Left ventricle myocardium inferior (tissue), 1 donor: ENCODE measurements at regions not wholly inside any gene's neighbourhood (a gene's known extent, or its start where the extent isn't known, plus 50 kb on each side); places are given as distances from the start of the nearest gene placed in this dataset.
A peak's percentile ranks its signal among the peaks of the same experiment; 100 is the strongest.

Source experiments
- DNase-seq: peaks from one replicate; pipeline ENCODE4 v3.0.0-alpha.2; 2020
- H3K27ac ChIP-seq: fragments of 200-600 bp; replicated peaks from 2 replicates; pipeline ENCODE4 v1.8.0; 2021
- H3K27me3 ChIP-seq: fragments of 200-600 bp; 2 replicates; pipeline ENCODE4 v1.8.0; 2021; ENCODE audit warnings: low read depth
- H3K36me3 ChIP-seq: fragments of 200-600 bp; 2 replicates; pipeline ENCODE4 v1.8.0; 2021
- H3K4me1 ChIP-seq: fragments of 200-600 bp; 2 replicates; pipeline ENCODE4 v1.8.0; 2021
- H3K4me3 ChIP-seq: fragments of 200-600 bp; 2 replicates; pipeline ENCODE4 v1.8.0; 2021; ENCODE audit warnings: mild to moderate bottlenecking, moderate library complexity
- H3K9me3 ChIP-seq: fragments of 200-600 bp; replicated peaks from 2 replicates; pipeline ENCODE4 v1.8.0; 2021
- CTCF ChIP-seq: fragments of 200-600 bp; IDR thresholded peaks from 2 replicates; pipeline ENCODE4 v1.8.0; 2021; ENCODE audit warnings: antibody characterized with exemption, mild to moderate bottlenecking, borderline replicate concordance
- intact Hi-C: fragments of 100-400 bp; cut with micrococcal nuclease; formaldehyde crosslinking; loops from one replicate; pipeline ENCODE4 v1.11.0; 2022
- donor health status: DM: no; HTN: yes; CAD: no; lungs with severe emphysema.

- Histone ChIP-seq H3K9me3 (peaks cover 7% of the 10 kb centered on the region), H3K4me1 (peaks cover 17% of the 10 kb centered on the region), H3K36me3 (no peaks in the 10 kb centered on the region), H3K27ac (peak overlapping the region; percentile 59), H3K27me3 (no peaks in the 10 kb centered on the region), H3K4me3 (peak overlapping the region; percentile 26)
- intact Hi-C loops, result no loop called here
- DNase-seq, result no peak
- TF ChIP-seq CTCF, result no peak
Observed at GRCh38 chr1:171421413-171422020, 63.8 kb upstream of the PRRC2C start.

- H3K36me3 ChIP-seq, result no peaks in the 10 kb centered on the region
- no peak overlapping the region for H3K4me3 ChIP-seq
- intact Hi-C loops, result no loop called here
- no peaks in the 10 kb centered on the region for H3K27me3 ChIP-seq
- H3K9me3 ChIP-seq, result no peaks in the 10 kb centered on the region
- peak overlapping the region; percentile 59 for H3K27ac ChIP-seq
- H3K4me1 ChIP-seq, result peaks cover 18% of the 10 kb centered on the region
- no peak for TF ChIP-seq CTCF
- no peak for DNase-seq
Observed at GRCh38 chr1:171422511-171422910, 62.8 kb upstream of the PRRC2C start.

- no peak for TF ChIP-seq CTCF
- DNase-seq, result no peak
Observed at GRCh38 chr1:171424494-171424893, 60.8 kb upstream of the PRRC2C start.

GRCh38 chr1:171426645-171427044 lies 58.7 kb upstream of the PRRC2C start:
- Histone ChIP-seq H3K27ac (no peak overlapping the region), H3K9me3 (peaks cover 12% of the 10 kb centered on the region), H3K27me3 (no peaks in the 10 kb centered on the region), H3K4me3 (no peak overlapping the region), H3K36me3 (no peaks in the 10 kb centered on the region), H3K4me1 (peaks cover 21% of the 10 kb centered on the region)
- DNase-seq, result no peak
- intact Hi-C loops, result no loop called here
- TF ChIP-seq CTCF, result no peak

More at GRCh38 chr1:171424494-171424893, 60.8 kb upstream of the PRRC2C start:
- peaks cover 7% of the 10 kb centered on the region for H3K9me3 ChIP-seq
- intact Hi-C loops, result no loop called here
- H3K4me3 ChIP-seq, result no peak overlapping the region
- peaks cover 26% of the 10 kb centered on the region for H3K4me1 ChIP-seq
- H3K27ac ChIP-seq, result no peak overlapping the region
- no peaks in the 10 kb centered on the region for H3K27me3 ChIP-seq
- no peaks in the 10 kb centered on the region for H3K36me3 ChIP-seq

- Histone ChIP-seq H3K4me3 (no peak overlapping the region), H3K36me3 (no peaks in the 10 kb centered on the region), H3K27ac (peak overlapping the region; percentile 47), H3K4me1 (peaks cover 10% of the 10 kb centered on the region), H3K9me3 (peaks cover 12% of the 10 kb centered on the region), H3K27me3 (no peaks in the 10 kb centered on the region)
- intact Hi-C loops, result no loop called here
- DNase-seq, result no peak
- TF ChIP-seq CTCF, result no peak
Observed at GRCh38 chr1:171427852-171428471, 57.4 kb upstream of the PRRC2C start.
